Ishikawa (cell line): ENCODE measurements at regions not wholly inside any gene's neighbourhood (a gene's known extent, or its start where the extent isn't known, plus 50 kb on each side); places are given as distances from the start of the nearest gene placed in this dataset.

ENCODE experiments used
- CEBPB ChIP-seq: IDR thresholded peaks from 2 replicates; pipeline ENCODE4 v1.6.1; 2012
- CREB1 ChIP-seq: IDR thresholded peaks from 2 replicates; pipeline ENCODE4 v1.6.1; 2012; ENCODE audit warnings: low read depth
- EGR1 ChIP-seq: IDR thresholded peaks from 2 replicates; pipeline ENCODE4 v1.6.1; 2012
- EP300 ChIP-seq: IDR thresholded peaks from 2 replicates; pipeline ENCODE4 v1.6.1; 2012; ENCODE audit warnings: borderline replicate concordance
- FOXM1 ChIP-seq: IDR thresholded peaks from 2 replicates; pipeline ENCODE4 v1.6.1; 2012; ENCODE audit warnings: low read depth, borderline replicate concordance
- NFIC ChIP-seq: IDR thresholded peaks from 2 replicates; pipeline ENCODE4 v1.6.1; 2012
- RAD21 ChIP-seq: IDR thresholded peaks from 2 replicates; pipeline ENCODE4 v1.6.1; 2012; ENCODE audit warnings: low read depth
- REST ChIP-seq: IDR thresholded peaks from 2 replicates; pipeline ENCODE4 v1.6.1; 2012; ENCODE audit warnings: low read depth, mild to moderate bottlenecking
- TAF1 ChIP-seq: IDR thresholded peaks from 2 replicates; pipeline ENCODE4 v1.6.1; 2012; ENCODE audit warnings: low read depth, mild to moderate bottlenecking
- TEAD4 ChIP-seq: IDR thresholded peaks from 2 replicates; pipeline ENCODE4 v1.6.1; 2012
- YY1 ChIP-seq: IDR thresholded peaks from 2 replicates; pipeline ENCODE4 v1.6.1; 2012; ENCODE audit warnings: low read depth
- ZBTB7A ChIP-seq: IDR thresholded peaks from 2 replicates; pipeline ENCODE4 v1.6.1; 2012; ENCODE audit warnings: low read depth
- TF ChIP-seq, protein P1 (sequence below): IDR thresholded peaks from 2 replicates; pipeline ENCODE4 v1.6.1; 2012
- TF ChIP-seq, protein P2 (sequence below): IDR thresholded peaks from 2 replicates; pipeline ENCODE4 v1.6.1; 2012

- TF ChIP-seq RAD21, result no peak
- TF ChIP-seq EP300, result no peak
- TF ChIP-seq, protein P1, sequence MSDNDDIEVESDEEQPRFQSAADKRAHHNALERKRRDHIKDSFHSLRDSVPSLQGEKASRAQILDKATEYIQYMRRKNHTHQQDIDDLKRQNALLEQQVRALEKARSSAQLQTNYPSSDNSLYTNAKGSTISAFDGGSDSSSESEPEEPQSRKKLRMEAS, result no peak
- no peak for TF ChIP-seq ZBTB7A
- TF ChIP-seq, protein P2, sequence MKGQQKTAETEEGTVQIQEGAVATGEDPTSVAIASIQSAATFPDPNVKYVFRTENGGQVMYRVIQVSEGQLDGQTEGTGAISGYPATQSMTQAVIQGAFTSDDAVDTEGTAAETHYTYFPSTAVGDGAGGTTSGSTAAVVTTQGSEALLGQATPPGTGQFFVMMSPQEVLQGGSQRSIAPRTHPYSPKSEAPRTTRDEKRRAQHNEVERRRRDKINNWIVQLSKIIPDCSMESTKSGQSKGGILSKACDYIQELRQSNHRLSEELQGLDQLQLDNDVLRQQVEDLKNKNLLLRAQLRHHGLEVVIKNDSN, result no peak
- TF ChIP-seq REST, result no peak
- TF ChIP-seq YY1, result no peak
- no peak for TF ChIP-seq TEAD4
- TF ChIP-seq CREB1, result no peak
- no peak for TF ChIP-seq CEBPB
- TF ChIP-seq EGR1, result no peak
- no peak for TF ChIP-seq FOXM1
- no peak for TF ChIP-seq TAF1
- TF ChIP-seq NFIC, result no peak
Observed at GRCh38 chr4:38308728-38309311, 348.6 kb downstream of the PTTG2 start.
